Aorta (tissue), 5 donors: ENCODE measurements at regions not wholly inside any gene's neighbourhood (a gene's known extent, or its start where the extent isn't known, plus 50 kb on each side); places are given as distances from the start of the nearest gene placed in this dataset.

Source experiments
- ATAC-seq: fragments of 200-7000 bp; cut with Tn5 transposase; one replicate; pipeline ENCODE4 v1.9.1; 2022; ENCODE audit warnings: moderate library complexity; ENCODE audit not compliant: low FRiP score
- DNase-seq, 2 donors: peaks; one replicate each; pipeline ENCODE4 v3.0.0-alpha.2; 2020
- H3K27ac ChIP-seq, 2 donors: one replicate each; pipeline ENCODE4 v1.5.1; 2013; ENCODE audit warnings: low read length in 2 of 2, mild to moderate bottlenecking in 2 of 2, moderate library complexity in 2 of 2, control low read depth in 1 of 2, inconsistent platforms in 1 of 2, low read depth in 1 of 2
- H3K27me3 ChIP-seq, 2 donors: one replicate each; pipeline ENCODE4 v1.6.1; 2013; ENCODE audit warnings: control low read depth in 1 of 2, low read length in 1 of 2, mild to moderate bottlenecking in 1 of 2, moderate library complexity in 1 of 2; ENCODE audit not compliant: insufficient read depth in 2 of 2, control insufficient read depth in 1 of 2
- H3K36me3 ChIP-seq, 2 donors: one replicate each; pipeline ENCODE4 v1.6.1; 2013; ENCODE audit warnings: control low read depth in 1 of 2, low read length in 1 of 2, mild to moderate bottlenecking in 1 of 2; ENCODE audit not compliant: insufficient read depth in 2 of 2, control insufficient read depth in 1 of 2
- H3K4me1 ChIP-seq, 2 donors: one replicate each; pipeline ENCODE4 v1.6.1; 2013; ENCODE audit warnings: low read length in 2 of 2, control low read depth in 1 of 2, mild to moderate bottlenecking in 1 of 2, moderate library complexity in 1 of 2; ENCODE audit not compliant: insufficient read depth in 2 of 2, control insufficient read depth in 1 of 2
- H3K4me3 ChIP-seq, 2 donors: one replicate each; pipeline ENCODE4 v1.5.1; 2013; ENCODE audit warnings: low read length in 2 of 2, control low read depth in 1 of 2, mild to moderate bottlenecking in 1 of 2
- H3K9me3 ChIP-seq: one replicate; pipeline ENCODE4 v1.6.1; 2013; ENCODE audit warnings: mild to moderate bottlenecking, low read length; ENCODE audit not compliant: control insufficient read depth
- WGBS, 2 donors: extraction: QIAGEN DNeasy Blood & Tissue Kit; methylation state at CpG; one replicate each; pipeline ENCODE4 v1.1.7; 2013; 5-methylcytosine and 5-hydroxymethylcytosine counted together
- intact Hi-C, 2 donors: fragments of 100-400 bp; cut with DNase I; formaldehyde crosslinking; loops; one replicate each; pipeline versions ENCODE4 v1.14.2 to v1.15.0; 2022
- donor health status: healthy with polysubstance abuse.
- donor health status: Bipolar disorder and iron deficiency.
- donor health status: DM: no; HTN: no; CAD: no.
- donor health status: DM: no; HTN: no; CAD: no.
- donor health status: DM: yes; HTN: yes; CAD: no.

- no peaks in the 10 kb centered on the region for H3K9me3 ChIP-seq
- no peaks in the 10 kb centered on the region for H3K27me3 ChIP-seq
- WGBS, 2 donors: 37 to 49% methylated on average over 5 of the region's 5 CpGs
- H3K4me1 ChIP-seq: no peaks in the 10 kb centered on the region
- H3K27ac ChIP-seq: no peak overlapping the region
- ATAC-seq (no peak), DNase-seq (no peak)
- peaks cover 0 to 1% of the 10 kb centered on the region in 2 donors for H3K36me3 ChIP-seq
- intact Hi-C loops: no loop called here
- H3K4me3 ChIP-seq: no peak overlapping the region
Observed at GRCh38 chr1:57727121-57727520, 303.3 kb upstream of the DAB1 start.

- DNase-seq (no peak), ATAC-seq (no peak)
- H3K27me3 ChIP-seq: no peaks in the 10 kb centered on the region
- H3K36me3 ChIP-seq: peaks cover 0 to 1% of the 10 kb centered on the region in 2 donors
- H3K9me3 ChIP-seq: no peaks in the 10 kb centered on the region
- no peaks in the 10 kb centered on the region for H3K4me1 ChIP-seq
- H3K4me3 ChIP-seq: no peak overlapping the region
- intact Hi-C loops: no loop called here
- no peak overlapping the region for H3K27ac ChIP-seq
- 76 to 78% methylated on average over 4 of the region's 4 CpGs for WGBS, 2 donors
Observed at GRCh38 chr1:57725318-57725717, 301.5 kb upstream of the DAB1 start.

DNA sequence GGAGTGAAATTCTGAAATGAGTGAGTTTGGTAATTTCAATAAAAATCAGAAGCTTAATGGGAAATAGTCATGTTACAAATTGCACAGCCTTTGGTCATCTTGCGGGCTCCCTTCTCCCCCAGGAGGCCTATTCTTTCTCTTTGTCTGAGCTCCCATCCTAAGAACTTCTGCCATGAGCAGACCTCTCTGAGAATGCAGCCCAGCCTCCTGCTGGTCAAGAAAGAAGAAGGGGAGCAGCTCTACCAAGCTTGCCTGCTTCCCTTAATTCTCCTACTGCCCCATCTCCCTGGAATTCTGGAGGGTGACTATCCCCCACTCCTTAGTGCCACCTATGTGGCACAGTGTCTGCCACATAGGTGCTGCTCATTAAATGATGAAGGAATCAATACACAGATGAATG lies 300.7 kb upstream of the DAB1 start:
- intact Hi-C loops: no loop called here
- H3K36me3 ChIP-seq: peaks cover 0 to 1% of the 10 kb centered on the region in 2 donors
- no peak for ATAC-seq
- H3K9me3 ChIP-seq: no peaks in the 10 kb centered on the region
- 85 to 87% methylated on average over 1 of the region's 1 CpG for WGBS, 2 donors
- no peak overlapping the region for H3K4me3 ChIP-seq
- H3K27ac ChIP-seq: no peak overlapping the region
- no peaks in the 10 kb centered on the region for H3K27me3 ChIP-seq
- no peaks in the 10 kb centered on the region for H3K4me1 ChIP-seq
- DNase-seq: no peak

GRCh38 chr1:57722285-57722978 lies 298.6 kb upstream of the DAB1 start:
- H3K4me1 ChIP-seq: no peaks in the 10 kb centered on the region
- 61 to 68% methylated on average over 4 of the region's 4 CpGs for WGBS, 2 donors
- H3K36me3 ChIP-seq: peaks cover 0 to 1% of the 10 kb centered on the region in 2 donors
- DNase-seq (no peak), ATAC-seq (no peak)
- H3K27ac ChIP-seq: no peak overlapping the region
- H3K9me3 ChIP-seq: no peaks in the 10 kb centered on the region
- no peak overlapping the region for H3K4me3 ChIP-seq
- H3K27me3 ChIP-seq: no peaks in the 10 kb centered on the region
- intact Hi-C loops: no loop called here

DNA sequence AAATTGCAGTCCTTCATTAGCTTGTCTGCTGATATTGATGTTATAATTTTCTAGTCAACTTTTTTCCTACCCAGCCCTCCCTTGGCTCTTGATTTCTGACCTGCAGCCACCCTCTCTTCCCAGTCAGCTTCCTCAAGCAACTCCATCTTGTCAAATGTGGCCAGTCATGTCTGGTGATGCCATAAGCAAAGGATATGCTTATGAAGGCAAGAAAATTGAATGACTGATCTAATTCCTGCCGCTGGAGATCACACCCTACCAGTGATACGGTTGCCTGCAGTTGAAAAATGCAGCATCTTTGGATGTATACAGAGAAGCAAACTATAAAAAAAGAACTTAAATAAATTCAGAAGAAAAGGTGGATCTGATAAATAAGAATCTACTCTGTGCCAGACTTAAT lies 297.1 kb upstream of the DAB1 start:
- intact Hi-C loops: no loop called here
- DNase-seq: no peak
- Histone ChIP-seq H3K4me3 (no peak overlapping the region), H3K36me3 (peaks cover 0 to 1% of the 10 kb centered on the region in 2 donors), H3K27ac (no peak overlapping the region), H3K27me3 (no peaks in the 10 kb centered on the region), H3K4me1 (no peaks in the 10 kb centered on the region), H3K9me3 (no peaks in the 10 kb centered on the region)
- ATAC-seq: no peak
- WGBS, 2 donors: 80 to 85% methylated on average over 2 of the region's 2 CpGs

DNA sequence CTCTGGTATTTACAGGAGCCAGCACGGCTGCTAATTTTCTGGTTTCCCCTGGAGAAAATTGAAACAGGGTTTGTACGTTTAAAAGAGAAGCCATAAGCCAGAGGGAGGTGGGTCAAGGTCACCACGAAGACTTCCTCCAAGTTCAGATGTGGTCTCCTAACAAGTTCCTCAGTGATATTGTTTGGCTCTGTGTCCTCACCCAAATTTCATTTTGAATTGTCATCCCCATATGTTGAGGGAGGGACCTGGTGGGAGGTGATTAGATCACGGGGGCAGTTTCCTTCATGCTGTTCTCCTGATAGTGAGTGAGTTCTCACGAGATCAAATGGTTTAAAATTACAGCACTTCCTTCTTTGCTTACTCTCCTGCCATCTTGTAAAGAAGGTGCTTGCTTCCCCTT lies 295.4 kb upstream of the DAB1 start:
- Histone ChIP-seq H3K4me3 (no peak overlapping the region), H3K4me1 (no peaks in the 10 kb centered on the region), H3K27ac (no peak overlapping the region), H3K27me3 (no peaks in the 10 kb centered on the region), H3K9me3 (no peaks in the 10 kb centered on the region), H3K36me3 (peaks cover 0 to 1% of the 10 kb centered on the region in 2 donors)
- 32 to 38% methylated on average over 5 of the region's 5 CpGs for WGBS, 2 donors
- intact Hi-C loops: no loop called here
- ATAC-seq: no peak
- DNase-seq: no peak

DNA sequence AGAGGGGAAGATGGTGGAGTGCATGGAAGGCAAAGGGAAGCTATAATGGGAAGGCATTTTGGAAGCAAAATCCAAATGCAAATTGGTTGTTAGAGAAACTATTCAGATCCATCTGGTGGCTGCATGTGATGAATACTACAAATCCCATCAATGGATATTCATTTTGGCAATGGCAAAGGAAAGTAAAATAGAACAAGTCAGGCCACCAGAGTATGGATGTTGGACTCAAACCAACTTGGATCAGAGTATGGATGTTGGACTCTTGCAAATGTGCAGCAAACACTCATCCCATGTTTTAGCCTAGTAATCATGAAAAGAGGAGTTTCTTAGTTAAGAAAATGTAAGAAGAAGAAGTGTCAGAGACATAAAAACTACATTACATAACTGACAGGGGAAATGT lies 289.6 kb upstream of the DAB1 start:
- Histone ChIP-seq H3K4me1 (no peaks in the 10 kb centered on the region), H3K4me3 (no peak overlapping the region), H3K27ac (no peak overlapping the region), H3K36me3 (no peaks in the 10 kb centered on the region), H3K9me3 (no peaks in the 10 kb centered on the region), H3K27me3 (no peaks in the 10 kb centered on the region)
- intact Hi-C loops: no loop called here
- ATAC-seq: no peak
- DNase-seq: no peak

- intact Hi-C loops: no loop called here
- Histone ChIP-seq H3K27ac (no peak overlapping the region), H3K4me1 (no peaks in the 10 kb centered on the region), H3K27me3 (no peaks in the 10 kb centered on the region), H3K36me3 (no peaks in the 10 kb centered on the region), H3K9me3 (peaks cover 1% of the 10 kb centered on the region), H3K4me3 (no peak overlapping the region)
- DNase-seq (no peak), ATAC-seq (no peak)
- 29 to 44% methylated on average over 2 of the region's 2 CpGs for WGBS, 2 donors
Observed at GRCh38 chr1:57712846-57713245, 289.0 kb upstream of the DAB1 start.

- Histone ChIP-seq H3K27ac (no peak overlapping the region), H3K4me1 (no peaks in the 10 kb centered on the region), H3K9me3 (peaks cover 2% of the 10 kb centered on the region), H3K4me3 (no peak overlapping the region), H3K27me3 (no peaks in the 10 kb centered on the region), H3K36me3 (no peaks in the 10 kb centered on the region)
- no peak for ATAC-seq
- WGBS, 2 donors: 50 to 56% methylated on average over 2 of the region's 2 CpGs
- DNase-seq: no peak
- intact Hi-C loops: no loop called here
Observed at GRCh38 chr1:57711326-57711725, 287.5 kb upstream of the DAB1 start.
